ENCODE measurements at regions not wholly inside any gene's neighbourhood (a gene's known extent, or its start where the extent isn't known, plus 50 kb on each side); places are given as distances from the start of the nearest gene placed in this dataset.

DNA sequence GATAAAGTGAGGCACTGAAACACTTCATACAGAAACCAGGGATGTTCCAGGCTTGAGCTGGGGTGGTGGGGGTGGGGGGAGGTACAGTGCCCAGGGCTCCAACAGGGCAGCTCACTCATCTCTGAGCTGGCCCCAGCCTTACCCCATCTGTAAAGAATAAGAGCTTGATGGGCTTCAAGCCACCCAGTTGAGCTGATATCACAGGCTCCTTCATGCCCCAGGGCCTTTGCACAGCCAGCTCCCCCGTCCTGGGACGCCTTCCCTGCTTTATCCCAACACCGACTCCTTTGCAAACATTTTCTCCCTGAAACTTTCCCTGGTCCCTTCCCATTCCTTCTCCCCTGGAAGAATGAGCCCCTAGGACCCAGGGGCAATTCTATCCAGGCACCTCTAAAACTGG lies 261.7 kb downstream of the PARN start:
- Mint-ChIP-seq H3K4me1 (ENCODE audit: low read depth in 2 of 2) (no peaks in the 10 kb centered on the region), H3K36me3 (ENCODE audit: insufficient read depth) (no peaks in the 10 kb centered on the region), H3K4me3 (no peak overlapping the region), H3K27ac (no peak overlapping the region), H3K27me3 (peaks cover 20 to 27% of the 10 kb centered on the region in 2 donors), H3K9me3 (no peaks in the 10 kb centered on the region)
- ATAC-seq (replicated peaks) (no peak), DNase-seq (no peak)

DNA sequence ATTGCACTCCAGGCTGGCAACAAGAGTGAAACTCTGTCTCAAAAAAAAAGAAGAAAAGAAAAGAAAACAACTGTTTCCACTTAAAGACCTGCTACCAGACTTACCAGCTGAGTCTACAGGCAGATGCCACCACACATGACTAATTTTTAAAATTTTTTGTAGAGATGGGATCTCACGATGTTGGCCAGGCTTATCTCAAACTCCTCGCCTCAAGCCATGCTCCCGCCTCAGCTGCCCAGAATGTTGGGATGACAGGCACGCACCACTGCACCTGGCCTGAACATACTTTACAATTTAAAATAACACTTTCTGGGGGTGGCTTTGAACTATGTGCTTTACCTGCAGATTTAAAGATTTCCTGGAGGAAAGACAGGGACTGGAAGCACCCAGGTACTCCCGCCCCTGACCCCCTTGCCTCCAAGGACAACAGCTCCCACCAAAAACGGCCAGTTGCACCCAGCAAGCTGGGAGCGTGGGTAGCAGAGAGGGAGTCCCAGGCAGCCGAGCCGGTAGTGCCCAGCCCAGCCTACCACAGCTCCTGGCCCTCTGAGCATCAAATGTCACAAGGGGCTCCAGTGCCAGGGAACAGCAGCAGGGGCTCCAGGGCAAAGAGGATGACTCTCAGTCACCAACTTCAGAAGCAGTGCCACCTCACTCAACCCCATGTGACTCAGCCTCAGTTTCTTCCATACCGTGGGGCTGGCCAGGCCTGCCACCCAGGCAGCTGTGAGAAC lies 262.9 kb downstream of the PARN start:
- H3K4me1 Mint-ChIP-seq (ENCODE audit: low read depth in 2 of 2): no peaks in the 10 kb centered on the region
- no peak for DNase-seq
- peaks cover 20 to 36% of the 10 kb centered on the region in 2 donors for H3K27me3 Mint-ChIP-seq
- no peaks in the 10 kb centered on the region for H3K36me3 Mint-ChIP-seq (ENCODE audit: insufficient read depth)
- H3K4me3 Mint-ChIP-seq: no peak overlapping the region
- no peak for ATAC-seq (replicated peaks)
- no peak overlapping the region for H3K27ac Mint-ChIP-seq
- H3K9me3 Mint-ChIP-seq: no peaks in the 10 kb centered on the region

DNA sequence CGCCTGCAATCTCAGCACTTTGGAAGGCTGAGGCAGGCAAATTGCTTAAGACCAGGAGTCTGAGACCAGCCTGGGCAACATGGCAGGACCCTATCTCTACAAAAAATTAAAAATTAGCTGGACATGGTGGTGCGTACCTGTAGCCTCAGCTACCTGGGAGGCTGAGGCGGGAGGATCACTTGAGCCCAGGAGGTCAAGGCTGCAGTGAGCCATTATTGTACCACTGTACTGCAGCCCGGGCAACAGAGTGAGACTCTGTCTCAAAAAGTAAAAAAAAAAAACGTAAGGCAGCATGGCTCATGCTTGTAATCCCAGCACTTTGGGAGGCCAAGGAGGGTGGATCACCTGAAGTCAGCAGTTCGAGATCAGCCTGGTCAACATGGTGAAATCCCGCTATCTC lies 263.6 kb downstream of the PARN start:
- ATAC-seq (replicated peaks) (no peak), DNase-seq (no peak)
- no peaks in the 10 kb centered on the region for H3K36me3 Mint-ChIP-seq (ENCODE audit: insufficient read depth)
- H3K4me1 Mint-ChIP-seq (ENCODE audit: low read depth in 2 of 2): no peaks in the 10 kb centered on the region
- no peaks in the 10 kb centered on the region for H3K9me3 Mint-ChIP-seq
- H3K27ac Mint-ChIP-seq: no peak overlapping the region
- peaks cover 22 to 41% of the 10 kb centered on the region in 2 donors for H3K27me3 Mint-ChIP-seq
- no peak overlapping the region for H3K4me3 Mint-ChIP-seq

DNA sequence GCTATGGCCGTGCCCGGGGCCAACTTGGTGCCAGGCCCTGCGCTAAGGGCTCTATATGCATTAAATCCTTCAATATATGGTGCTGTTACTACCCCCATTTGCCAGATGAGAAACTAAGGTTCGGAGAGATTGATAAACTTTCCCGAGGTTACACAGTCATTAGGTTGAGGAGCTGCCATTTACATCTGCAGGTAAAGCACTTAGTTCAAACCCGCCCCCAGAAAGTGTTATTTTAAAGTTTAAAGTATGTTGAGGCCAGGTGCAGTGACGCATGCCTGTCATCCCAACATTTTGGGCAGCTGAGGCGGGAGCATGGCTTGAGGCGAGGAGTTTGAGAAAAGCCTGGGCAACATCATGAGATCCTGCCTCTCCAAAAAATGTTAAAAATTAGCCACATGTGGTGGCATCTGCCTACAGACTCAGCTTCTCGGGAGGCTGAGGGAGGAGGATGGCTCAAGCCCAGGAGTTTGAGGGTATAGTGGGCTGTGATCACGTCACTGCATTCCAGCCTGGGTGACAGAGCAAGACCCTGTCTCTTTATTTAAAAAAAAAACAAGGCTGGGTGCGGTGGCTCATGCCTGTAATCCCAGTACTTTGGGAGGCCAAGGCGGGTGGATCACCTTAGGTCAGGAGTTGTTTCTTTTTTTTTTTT lies 264.7 kb downstream of the PARN start:
- Mint-ChIP-seq H3K4me3 (no peak overlapping the region), H3K9me3 (no peaks in the 10 kb centered on the region), H3K36me3 (ENCODE audit: insufficient read depth) (no peaks in the 10 kb centered on the region), H3K27ac (no peak overlapping the region), H3K4me1 (ENCODE audit: low read depth in 2 of 2) (no peaks in the 10 kb centered on the region), H3K27me3 (peaks cover 27 to 50% of the 10 kb centered on the region in 2 donors)
- no peak for DNase-seq
- ATAC-seq (replicated peaks): no peak

DNA sequence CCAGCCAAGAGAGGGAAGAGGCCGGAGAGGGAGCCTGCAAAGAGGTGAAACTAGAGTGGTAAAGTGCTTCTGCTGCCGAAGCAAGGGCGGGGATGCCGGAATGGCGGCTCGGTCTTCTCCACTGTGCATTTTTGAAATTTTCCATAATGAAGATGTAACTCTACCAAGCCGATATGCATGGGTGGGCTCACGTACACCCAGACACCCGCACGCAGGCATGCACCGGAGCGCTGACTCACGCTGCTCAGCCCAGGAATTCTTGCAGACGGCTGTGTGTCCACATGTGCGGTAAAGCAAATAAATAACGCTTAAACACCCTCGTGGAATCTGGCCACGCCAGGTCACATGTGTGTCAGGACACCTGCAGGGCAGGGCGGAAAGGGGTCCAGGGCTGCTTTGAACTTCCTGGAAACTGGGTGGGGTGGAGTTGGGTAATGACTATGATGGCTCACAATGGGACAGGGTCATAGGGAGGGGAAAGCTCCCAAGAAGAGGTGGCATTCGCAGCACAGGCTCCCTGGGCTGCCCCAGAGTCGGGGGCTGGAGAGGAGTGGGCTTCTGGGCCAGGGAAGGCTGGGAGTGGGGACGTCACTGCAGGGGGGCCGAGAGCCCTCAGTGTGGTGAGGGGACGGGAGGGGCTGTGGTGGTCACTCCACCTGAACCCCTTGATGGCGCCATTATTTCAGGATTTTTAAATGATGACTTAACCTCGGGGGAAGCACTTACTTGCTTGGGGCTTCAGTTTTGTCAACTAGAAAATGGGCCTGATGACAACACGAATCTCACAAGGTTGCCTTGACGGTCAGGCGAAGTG lies 265.5 kb downstream of the PARN start:
- H3K4me3 Mint-ChIP-seq: no peak overlapping the region
- no peaks in the 10 kb centered on the region for H3K9me3 Mint-ChIP-seq
- ATAC-seq (replicated peaks): no peak

DNA sequence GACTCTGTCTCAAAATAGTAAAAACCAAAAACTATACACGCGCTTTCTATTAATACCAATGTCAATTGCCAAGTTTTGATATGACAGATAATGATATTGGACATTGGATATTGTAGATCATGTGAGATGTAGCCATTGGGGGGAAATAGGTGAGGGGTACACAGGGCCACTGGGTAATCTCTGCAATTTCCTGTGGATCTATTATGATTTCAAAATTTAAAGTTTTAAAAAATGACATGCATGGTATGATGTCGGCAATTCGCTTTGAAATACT lies 266.0 kb downstream of the PARN start:
- Mint-ChIP-seq H3K4me3 (no peak overlapping the region), H3K36me3 (ENCODE audit: insufficient read depth) (no peaks in the 10 kb centered on the region), H3K27me3 (peaks cover 27 to 58% of the 10 kb centered on the region in 2 donors), H3K9me3 (no peaks in the 10 kb centered on the region), H3K27ac (no peak overlapping the region), H3K4me1 (ENCODE audit: low read depth in 2 of 2) (no peaks in the 10 kb centered on the region)
- DNase-seq: no peak
- ATAC-seq (replicated peaks): no peak

More for the DNA sequence above, 265.5 kb downstream of the PARN start:
- H3K27ac Mint-ChIP-seq: no peak overlapping the region
- H3K36me3 Mint-ChIP-seq (ENCODE audit: insufficient read depth): no peaks in the 10 kb centered on the region
- no peaks in the 10 kb centered on the region for H3K4me1 Mint-ChIP-seq (ENCODE audit: low read depth in 2 of 2)
- peaks cover 27 to 54% of the 10 kb centered on the region in 2 donors for H3K27me3 Mint-ChIP-seq
- no peak for DNase-seq

DNA sequence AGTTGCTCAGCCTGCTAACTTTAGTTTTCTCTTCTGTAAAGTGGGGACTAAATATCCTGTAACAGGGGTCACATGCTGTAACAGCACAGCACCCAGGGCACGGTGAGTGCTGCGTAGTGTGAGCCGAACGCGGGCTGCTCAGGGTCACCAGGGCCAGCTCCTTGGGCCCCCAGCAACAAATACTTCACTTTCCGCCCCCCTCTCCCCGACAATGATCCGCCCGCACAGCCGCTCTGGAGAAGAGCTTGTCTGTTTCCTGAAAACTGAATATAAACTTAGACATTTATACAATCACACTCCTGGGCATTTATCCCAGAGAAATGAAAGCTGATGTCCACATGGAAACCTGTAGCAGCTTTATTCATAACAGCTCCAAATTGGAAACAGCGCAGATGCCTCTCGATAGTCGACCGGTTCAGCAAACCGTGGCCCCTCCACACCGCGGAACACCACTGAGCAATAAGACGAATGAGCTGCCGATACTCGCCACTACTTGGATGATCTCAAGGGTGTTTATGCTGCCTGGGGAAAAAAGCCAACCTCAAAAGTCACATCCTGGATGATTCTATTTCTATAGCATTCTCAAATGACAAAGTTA lies 267.2 kb downstream of the PARN start:
- peaks cover 23 to 58% of the 10 kb centered on the region in 2 donors for H3K27me3 Mint-ChIP-seq

DNA sequence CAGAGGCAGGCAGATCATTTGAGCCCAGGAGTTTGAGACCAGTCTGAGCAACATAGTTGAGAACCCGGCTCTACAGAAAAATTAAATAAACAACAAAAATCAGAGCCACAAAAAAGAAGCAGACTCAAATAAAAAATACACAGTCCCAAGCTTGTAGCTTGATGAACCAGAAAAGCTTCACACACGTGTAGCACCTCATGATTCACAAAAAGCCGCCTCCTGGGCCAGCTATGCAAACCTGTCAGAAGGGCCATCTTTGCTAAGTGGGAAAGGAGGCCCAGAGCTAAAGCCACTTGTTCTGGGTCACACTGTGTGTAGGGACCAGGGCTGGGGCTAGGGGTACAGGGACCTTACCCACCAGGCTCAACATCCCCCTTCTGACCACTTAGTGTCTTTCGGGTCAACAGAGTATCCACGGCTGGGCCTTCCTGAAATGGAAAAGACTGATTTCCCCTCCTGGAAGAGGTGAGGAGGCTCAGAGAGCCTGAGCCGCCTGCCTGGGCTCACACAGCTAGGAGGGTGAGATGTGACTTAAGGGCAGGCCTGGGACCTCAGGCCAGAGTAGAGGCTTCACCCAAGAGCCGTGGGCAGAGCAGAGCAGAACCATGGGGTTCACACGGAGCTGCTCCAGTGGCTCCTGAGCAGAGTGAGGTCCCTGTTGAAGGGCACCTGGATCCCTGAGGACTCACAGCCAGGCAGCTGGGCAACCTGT lies 269.6 kb downstream of the PARN start:
- Mint-ChIP-seq H3K36me3 (ENCODE audit: insufficient read depth) (no peaks in the 10 kb centered on the region), H3K9me3 (no peaks in the 10 kb centered on the region), H3K4me1 (ENCODE audit: low read depth in 2 of 2) (peaks cover 0 to 1% of the 10 kb centered on the region in 2 donors), H3K4me3 (no peak overlapping the region), H3K27me3 (peaks cover 23 to 61% of the 10 kb centered on the region in 2 donors), H3K27ac (no peak overlapping the region)
- DNase-seq (no peak), ATAC-seq (replicated peaks) (no peak)

More for the DNA sequence above, 267.2 kb downstream of the PARN start:
- no peak overlapping the region for H3K4me3 Mint-ChIP-seq
- no peaks in the 10 kb centered on the region for H3K4me1 Mint-ChIP-seq (ENCODE audit: low read depth in 2 of 2)
- ATAC-seq (replicated peaks) (no peak), DNase-seq (no peak)
- no peaks in the 10 kb centered on the region for H3K36me3 Mint-ChIP-seq (ENCODE audit: insufficient read depth)
- no peak overlapping the region for H3K27ac Mint-ChIP-seq
- no peaks in the 10 kb centered on the region for H3K9me3 Mint-ChIP-seq

DNA sequence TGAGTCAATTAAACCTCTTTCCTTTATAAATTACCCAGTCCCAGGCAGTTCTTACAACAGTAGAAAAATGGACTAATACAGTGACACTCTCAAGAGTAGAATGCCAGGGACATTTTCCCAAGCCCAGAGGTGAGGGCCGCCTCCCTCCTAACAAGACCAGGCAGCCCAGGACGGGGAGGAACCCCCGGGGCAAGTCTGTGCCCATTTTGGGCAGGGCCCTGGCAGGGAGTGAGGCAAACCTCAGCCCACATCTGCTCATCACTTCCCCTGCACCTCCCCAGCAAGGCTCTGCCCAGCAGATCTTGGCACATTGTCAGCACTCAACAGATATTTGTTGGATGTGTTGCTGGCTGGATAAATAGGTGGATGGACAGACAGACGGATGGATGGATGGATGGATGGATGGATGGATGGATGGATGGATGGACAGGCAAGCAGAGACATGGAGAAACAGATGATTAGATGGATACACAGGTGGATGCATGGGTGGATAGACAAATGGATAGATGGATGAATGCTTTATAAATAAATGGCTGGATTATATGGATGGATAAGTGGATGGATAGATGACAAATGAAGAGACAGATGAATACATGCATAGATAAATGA lies 271.3 kb downstream of the PARN start:
- Mint-ChIP-seq H3K4me1 (ENCODE audit: low read depth in 2 of 2) (peaks cover 5 to 10% of the 10 kb centered on the region in 2 donors), H3K27ac (no peak overlapping the region), H3K9me3 (no peaks in the 10 kb centered on the region), H3K36me3 (ENCODE audit: insufficient read depth) (no peaks in the 10 kb centered on the region), H3K4me3 (no peak overlapping the region), H3K27me3 (peaks cover 12 to 47% of the 10 kb centered on the region in 2 donors)
- DNase-seq (no peak), ATAC-seq (replicated peaks) (no peak)

DNA sequence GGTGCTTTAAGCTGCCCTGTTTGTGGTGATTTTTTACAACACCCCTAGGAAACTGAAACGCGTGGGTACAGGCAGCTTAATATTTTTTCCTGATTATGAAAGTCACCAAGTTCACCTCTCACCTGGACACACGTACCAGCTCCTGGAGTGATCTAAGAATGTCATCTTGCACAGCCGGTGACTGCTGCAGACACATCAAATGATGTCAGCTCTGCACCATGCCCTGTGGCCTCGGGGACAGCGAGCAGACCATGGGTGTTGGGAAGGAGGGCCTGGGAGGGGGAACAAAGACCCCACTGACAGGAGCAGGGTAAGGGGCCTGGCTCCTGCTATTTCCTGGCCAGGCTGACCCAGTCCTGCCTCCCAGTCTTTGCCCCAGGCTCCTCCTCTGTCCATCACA lies 272.7 kb downstream of the PARN start:
- Mint-ChIP-seq H3K27ac (no peak overlapping the region), H3K9me3 (no peaks in the 10 kb centered on the region), H3K4me3 (no peak overlapping the region), H3K27me3 (peaks cover 11 to 34% of the 10 kb centered on the region in 2 donors), H3K36me3 (ENCODE audit: insufficient read depth) (no peaks in the 10 kb centered on the region), H3K4me1 (ENCODE audit: low read depth in 2 of 2) (peaks cover 5 to 10% of the 10 kb centered on the region in 2 donors)
- ATAC-seq (replicated peaks) (no peak), DNase-seq (no peak)

DNA sequence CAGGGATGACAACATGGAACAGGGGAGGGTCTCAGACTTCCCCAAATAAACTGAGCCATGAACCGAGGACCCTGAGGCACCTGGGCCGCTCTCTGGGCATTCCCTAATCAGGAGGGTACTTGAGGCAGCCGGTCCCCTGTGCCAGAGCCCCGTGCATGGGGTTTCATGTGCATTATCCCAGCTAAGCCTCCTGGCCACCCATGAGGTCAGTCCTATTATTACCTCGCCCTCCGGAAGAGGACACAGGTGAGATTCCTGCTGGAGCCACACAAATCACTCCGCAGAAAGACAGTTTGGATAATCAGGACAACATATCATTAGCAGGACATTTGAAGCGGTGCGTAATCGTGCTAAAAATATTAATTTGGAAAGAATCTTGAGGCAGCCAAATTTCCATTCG lies 274.0 kb downstream of the PARN start:
- DNase-seq: no peak
- Mint-ChIP-seq H3K27me3 (peaks cover 4 to 25% of the 10 kb centered on the region in 2 donors), H3K36me3 (ENCODE audit: insufficient read depth) (no peaks in the 10 kb centered on the region), H3K9me3 (no peaks in the 10 kb centered on the region), H3K27ac (no peak overlapping the region), H3K4me3 (no peak overlapping the region), H3K4me1 (ENCODE audit: low read depth in 2 of 2) (peaks cover 5 to 10% of the 10 kb centered on the region in 2 donors)
- no peak for ATAC-seq (replicated peaks)

DNA sequence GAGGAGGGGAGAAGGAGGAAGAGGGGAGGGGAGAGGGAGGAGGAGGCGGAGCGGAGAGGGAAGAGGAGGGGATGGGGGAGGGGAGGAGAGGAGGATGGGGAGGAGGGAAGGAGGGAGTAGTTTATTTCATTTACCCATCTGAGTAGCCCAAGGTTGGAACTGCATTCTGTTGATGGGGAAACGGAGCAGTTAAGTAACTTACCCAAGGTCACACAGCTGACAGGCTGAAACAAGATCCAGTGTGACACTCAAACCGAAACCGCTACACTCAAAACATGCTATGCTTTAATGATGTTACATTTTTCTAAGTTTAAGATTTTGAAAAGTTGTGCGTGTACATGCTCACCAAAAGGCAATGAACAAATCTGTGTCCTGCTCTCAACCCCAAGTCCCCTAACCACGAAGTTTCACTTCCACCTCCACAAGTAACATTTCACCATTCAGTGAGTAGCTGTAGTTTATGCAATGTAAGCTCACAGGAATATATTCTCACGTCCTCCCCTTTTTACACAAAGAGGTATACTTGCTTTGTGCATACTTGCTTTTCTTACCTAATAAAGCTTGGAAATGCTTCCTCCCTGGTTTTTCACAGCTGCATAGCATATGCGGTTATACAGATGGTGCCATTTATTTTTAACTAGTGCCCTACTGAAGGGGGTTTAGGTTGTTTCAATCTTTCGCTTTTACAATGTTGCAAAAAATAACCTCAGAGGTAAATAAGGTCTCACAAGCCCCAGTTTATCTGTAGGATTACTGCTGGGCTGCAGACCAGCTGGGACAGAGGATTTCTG lies 275.3 kb downstream of the PARN start:
- peak; percentile 75 for ATAC-seq (replicated peaks)
- H3K27ac Mint-ChIP-seq: peak overlapping the region; percentile 24 to 29
- no peaks in the 10 kb centered on the region for H3K9me3 Mint-ChIP-seq
- peaks cover 0 to 23% of the 10 kb centered on the region in 2 donors for H3K27me3 Mint-ChIP-seq
- DNase-seq: peak in 1 of 3 experiments; percentile 9
- H3K4me1 Mint-ChIP-seq (ENCODE audit: low read depth in 2 of 2): peaks cover 5 to 10% of the 10 kb centered on the region in 2 donors
- H3K4me3 Mint-ChIP-seq: peak overlapping the region; percentile 66
- H3K36me3 Mint-ChIP-seq (ENCODE audit: insufficient read depth): no peaks in the 10 kb centered on the region

All from effector memory CD8-positive, alpha-beta T cell (primary cell).